A549 (cell line): ENCODE measurements at regions not wholly inside any gene's neighbourhood (a gene's known extent, or its start where the extent isn't known, plus 50 kb on each side); places are given as distances from the start of the nearest gene placed in this dataset.

Experiments used
- ATAC-seq, 2 experiments: fragments of 200-7000 bp in 1 of 2; fragments of >200 bp in 1 of 2; cut with Nextera tagmentation in 1 of 2; cut with Tn5 transposase in 1 of 2; 3 replicates each; pipeline versions ENCODE4 v1.8.0 to v1.9.1; 2018 to 2020; ENCODE audit warnings: mild to moderate bottlenecking in 1 of 2, moderate library complexity in 1 of 2
- CTCF ChIA-PET: fragments of 300-600 bp; sonication (Branson Sonifier 250); formaldehyde crosslinking; extraction: SDS; loops from one replicate; lab custom pipeline; 2021; ENCODE audit warnings: antibody characterized with exemption, inconsistent platforms; lab: Yijun Ruan, JAX
- POLR2A ChIA-PET: fragments of 350-600 bp; formaldehyde crosslinking; extraction: SDS; loops from one replicate; lab custom pipeline; 2021; ENCODE audit warnings: antibody characterized with exemption, inconsistent platforms; lab: Yijun Ruan, JAX
- DNase-seq, 2 experiments: peaks; one replicate each; pipeline versions ENCODE4 v3.0.0 to v3.0.0-alpha.2; 2011 to 2016; ENCODE audit warnings: low read depth in 1 of 2, low spot score in 1 of 2
- FAIRE-seq: peaks from 2 replicates; lab custom pipeline; 2011; peaks lifted over from hg19 to GRCh38; lab: Jason Lieb, UNC
- H3K27ac ChIP-seq, 2 experiments: fragments of >200 bp; sonication (Bioruptor Twin); formaldehyde crosslinking; 3 replicates each; pipeline ENCODE4 v1.5.1; 2016 to 2017
- H3K4me1 ChIP-seq: fragments of >200 bp; sonication (Bioruptor Twin); formaldehyde crosslinking; 3 replicates; pipeline ENCODE4 v1.6.1; 2016
- H3K4me2 ChIP-seq: fragments of >200 bp; sonication (Bioruptor Twin); formaldehyde crosslinking; 3 replicates; pipeline ENCODE4 v1.6.1; 2016
- H3K4me3 ChIP-seq: fragments of >200 bp; sonication (Bioruptor Twin); formaldehyde crosslinking; 3 replicates; pipeline ENCODE4 v1.5.1; 2016
- H3K9me3 ChIP-seq: fragments of >200 bp; sonication (Bioruptor Twin); formaldehyde crosslinking; 3 replicates; pipeline ENCODE4 v1.6.1; 2016
- CEBPB ChIP-seq, 2 experiments: fragments of >200 bp in 1 of 2; sonication (Bioruptor Twin) in 1 of 2; formaldehyde crosslinking in 1 of 2; IDR thresholded peaks; 2 replicates each; pipeline ENCODE4 v1.6.1; 2012 to 2016
- CHD2 ChIP-seq: fragments of 150-350 bp; IDR thresholded peaks from 2 replicates; pipeline ENCODE4 v1.6.1; 2014; ENCODE audit warnings: low read length; ENCODE audit not compliant: partially characterized antibody
- EHMT2 ChIP-seq: fragments of 200-600 bp; sonication (generic); IDR thresholded peaks from 2 replicates; pipeline ENCODE4 v1.6.1; 2016; ENCODE audit warnings: antibody characterized with exemption, low read depth, mild to moderate bottlenecking, moderate library complexity
- EP300 ChIP-seq, 2 experiments: fragments of >200 bp; sonication (Bioruptor Twin); formaldehyde crosslinking; IDR thresholded peaks; 2 replicates in 1 of 2; 3 replicates in 1 of 2; pipeline ENCODE4 v1.6.1; 2016 to 2017
- FOSB ChIP-seq: fragments of 250-450 bp; sonication (Bioruptor Pico); IDR thresholded peaks from 2 replicates; pipeline ENCODE4 v1.5.0; 2020; ENCODE audit warnings: mild to moderate bottlenecking, moderate library complexity
- FOSL2 ChIP-seq, 2 experiments: fragments of 450-650 bp in 1 of 2; fragments of >200 bp in 1 of 2; sonication (Bioruptor Twin) in 1 of 2; formaldehyde crosslinking; IDR thresholded peaks; 2 replicates each; pipeline versions ENCODE4 v1.5.0 to v1.6.1; 2016 to 2020; ENCODE audit warnings: mild to moderate bottlenecking in 1 of 2, moderate library complexity in 1 of 2
- HEYL ChIP-seq: fragments of 250-450 bp; sonication (Bioruptor Pico); IDR thresholded peaks from 2 replicates; pipeline ENCODE4 v1.8.0; 2021; ENCODE audit warnings: mild to moderate bottlenecking, moderate library complexity
- JUN ChIP-seq, 2 experiments: fragments of >200 bp; sonication (Bioruptor Twin); formaldehyde crosslinking; IDR thresholded peaks; 2 replicates in 1 of 2; 3 replicates in 1 of 2; pipeline ENCODE4 v1.6.1; 2016 to 2017
- KDM1A ChIP-seq: fragments of 200-600 bp; sonication (generic); IDR thresholded peaks from 2 replicates; pipeline ENCODE4 v1.6.1; 2016; ENCODE audit warnings: low read depth, mild to moderate bottlenecking
- MAFK ChIP-seq: fragments of 450-650 bp; IDR thresholded peaks from 2 replicates; pipeline ENCODE4 v1.6.1; 2014; ENCODE audit not compliant: partially characterized antibody
- MAZ ChIP-seq: fragments of 150-350 bp; IDR thresholded peaks from 2 replicates; pipeline ENCODE4 v1.6.1; 2014; ENCODE audit warnings: antibody characterized with exemption, low read depth, low read length, borderline replicate concordance
- NFE2L2 ChIP-seq: fragments of 150-350 bp; conservative IDR thresholded peaks from 2 replicates; pipeline ENCODE4 v1.6.1; 2014; ENCODE audit warnings: low read length
- NPAS2 ChIP-seq: fragments of 250-450 bp; sonication (Bioruptor Pico); IDR thresholded peaks from 2 replicates; pipeline ENCODE4 v1.8.0; 2022; ENCODE audit warnings: mild to moderate bottlenecking, moderate library complexity, borderline replicate concordance
- POLR2A ChIP-seq: IDR thresholded peaks from 2 replicates; pipeline ENCODE4 v1.6.1; 2012; ENCODE audit warnings: mild to moderate bottlenecking, low read length
- RAD21 ChIP-seq, 2 experiments: fragments of >200 bp in 1 of 2; sonication (Bioruptor Twin) in 1 of 2; formaldehyde crosslinking in 1 of 2; IDR thresholded peaks in 1 of 2; conservative IDR thresholded peaks in 1 of 2; 2 replicates in 1 of 2; 3 replicates in 1 of 2; pipeline ENCODE4 v1.6.1; 2012 to 2018; ENCODE audit warnings: inconsistent platforms in 1 of 2
- RARB ChIP-seq: fragments of 250-450 bp; sonication (Bioruptor Pico); IDR thresholded peaks from 2 replicates; pipeline ENCODE4 v1.8.0; 2021; ENCODE audit warnings: mild to moderate bottlenecking, moderate library complexity
- RFX5 ChIP-seq: fragments of 450-650 bp; IDR thresholded peaks from 2 replicates; pipeline ENCODE4 v1.7.1; 2014; ENCODE audit warnings: antibody characterized with exemption, mild to moderate bottlenecking, moderate library complexity
- ZC3H11A ChIP-seq: fragments of 450-650 bp; IDR thresholded peaks from 2 replicates; pipeline ENCODE4 v1.6.1; 2014; ENCODE audit warnings: antibody characterized with exemption, mild to moderate bottlenecking
- WGBS: methylation state at CpG from one replicate; pipeline ENCODE4 v1.1.6; 2017; ENCODE audit errors: missing lambda C conversion rate; 5-methylcytosine and 5-hydroxymethylcytosine counted together
- TF ChIP-seq, protein P1 (sequence below): fragments of 200-600 bp; sonication (generic); IDR thresholded peaks from 2 replicates; pipeline ENCODE4 v1.6.1; 2016; ENCODE audit warnings: antibody characterized with exemption, mild to moderate bottlenecking, moderate library complexity
- TF ChIP-seq, protein P2 (sequence below): IDR thresholded peaks from 2 replicates; pipeline ENCODE4 v1.6.1; 2012
- TF ChIP-seq, protein P3 (sequence below): fragments of >200 bp; sonication (Bioruptor Twin); formaldehyde crosslinking; IDR thresholded peaks from 3 replicates; pipeline ENCODE4 v1.6.1; 2016

DNA sequence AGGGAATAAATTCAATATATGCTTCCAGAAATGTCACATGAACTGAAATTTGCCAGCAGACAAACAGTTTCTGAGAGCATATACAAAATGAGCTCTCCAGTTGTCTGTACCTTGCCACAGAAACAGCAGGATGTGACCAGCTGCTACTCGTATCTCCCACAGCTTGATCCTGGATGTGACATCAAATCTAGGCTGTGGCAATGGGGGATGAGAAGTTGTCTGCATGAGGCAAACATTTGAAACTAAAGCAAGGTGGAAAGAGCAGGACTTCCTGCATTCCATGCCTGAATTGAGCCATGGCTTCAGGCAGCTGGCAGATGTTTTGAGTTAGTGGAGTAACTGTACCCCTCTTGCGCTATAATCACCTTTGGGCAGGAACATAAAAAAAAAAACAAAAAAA, 1724.0 kb downstream of the RPA4 start (continued):
- TF ChIP-seq FOSB = no peak

DNA sequence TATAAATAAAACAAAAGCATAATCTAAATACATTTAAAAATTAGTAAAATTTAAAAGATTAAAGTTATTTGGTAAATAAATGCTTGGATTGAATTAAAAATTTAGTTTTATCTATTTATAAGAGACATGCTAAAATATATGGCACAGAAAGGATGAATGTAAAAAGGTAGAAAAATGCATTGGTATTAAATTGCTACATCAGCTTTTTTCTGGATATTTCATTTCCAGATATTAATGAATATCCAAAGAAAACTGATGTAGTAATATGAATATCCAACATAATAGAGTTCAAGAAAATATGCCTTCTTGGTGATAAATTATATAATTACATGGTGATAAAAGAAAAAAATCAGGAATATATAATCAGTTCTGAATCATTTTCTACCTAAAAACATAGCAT, 1743.9 kb downstream of the RPA4 start:
- Histone ChIP-seq H3K4me1 (no peaks in the 10 kb centered on the region), H3K27ac (no peak overlapping the region), H3K4me2 (no peak overlapping the region), H3K9me3 (no peaks in the 10 kb centered on the region), H3K4me3 (no peak overlapping the region)
- FAIRE-seq = no peak
- TF ChIP-seq MAFK (peak; percentile 63), MAZ (no peak)
- ChIA-PET POLR2A (no interaction called here), CTCF (interaction anchor here (0.6 kb wide), 1 partner anchor 9 kb away, joined by 3 read pairs; no protein-coding TSS in a partner anchor)
- no peak for DNase-seq
- ATAC-seq = no peak

DNA sequence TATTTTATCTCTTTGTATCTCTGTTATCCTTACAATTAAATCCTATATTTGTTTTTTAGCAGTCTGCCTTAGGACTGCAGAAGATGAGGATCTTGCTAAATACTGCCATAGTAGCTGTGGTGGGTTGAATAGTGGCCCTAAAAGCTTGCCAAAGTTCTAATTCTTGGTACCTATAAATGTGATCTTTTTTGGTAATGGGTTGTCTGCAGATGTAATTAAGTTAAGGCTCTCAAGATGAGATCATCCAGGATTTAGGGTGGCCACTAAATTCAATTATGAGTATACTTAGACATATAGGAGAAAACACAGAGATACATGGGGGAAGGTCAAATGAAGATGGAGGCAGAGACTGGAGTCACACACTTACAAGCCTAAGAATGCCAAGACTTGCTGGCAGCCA, 1753.7 kb downstream of the RPA4 start:
- Histone ChIP-seq H3K4me2 (no peak overlapping the region), H3K4me1 (no peaks in the 10 kb centered on the region), H3K27ac (no peak overlapping the region), H3K4me3 (no peak overlapping the region), H3K9me3 (no peaks in the 10 kb centered on the region)
- no peak for ATAC-seq
- ChIA-PET POLR2A (no interaction called here), CTCF (no interaction called here)
- DNase-seq = no peak
- TF ChIP-seq, protein P1, sequence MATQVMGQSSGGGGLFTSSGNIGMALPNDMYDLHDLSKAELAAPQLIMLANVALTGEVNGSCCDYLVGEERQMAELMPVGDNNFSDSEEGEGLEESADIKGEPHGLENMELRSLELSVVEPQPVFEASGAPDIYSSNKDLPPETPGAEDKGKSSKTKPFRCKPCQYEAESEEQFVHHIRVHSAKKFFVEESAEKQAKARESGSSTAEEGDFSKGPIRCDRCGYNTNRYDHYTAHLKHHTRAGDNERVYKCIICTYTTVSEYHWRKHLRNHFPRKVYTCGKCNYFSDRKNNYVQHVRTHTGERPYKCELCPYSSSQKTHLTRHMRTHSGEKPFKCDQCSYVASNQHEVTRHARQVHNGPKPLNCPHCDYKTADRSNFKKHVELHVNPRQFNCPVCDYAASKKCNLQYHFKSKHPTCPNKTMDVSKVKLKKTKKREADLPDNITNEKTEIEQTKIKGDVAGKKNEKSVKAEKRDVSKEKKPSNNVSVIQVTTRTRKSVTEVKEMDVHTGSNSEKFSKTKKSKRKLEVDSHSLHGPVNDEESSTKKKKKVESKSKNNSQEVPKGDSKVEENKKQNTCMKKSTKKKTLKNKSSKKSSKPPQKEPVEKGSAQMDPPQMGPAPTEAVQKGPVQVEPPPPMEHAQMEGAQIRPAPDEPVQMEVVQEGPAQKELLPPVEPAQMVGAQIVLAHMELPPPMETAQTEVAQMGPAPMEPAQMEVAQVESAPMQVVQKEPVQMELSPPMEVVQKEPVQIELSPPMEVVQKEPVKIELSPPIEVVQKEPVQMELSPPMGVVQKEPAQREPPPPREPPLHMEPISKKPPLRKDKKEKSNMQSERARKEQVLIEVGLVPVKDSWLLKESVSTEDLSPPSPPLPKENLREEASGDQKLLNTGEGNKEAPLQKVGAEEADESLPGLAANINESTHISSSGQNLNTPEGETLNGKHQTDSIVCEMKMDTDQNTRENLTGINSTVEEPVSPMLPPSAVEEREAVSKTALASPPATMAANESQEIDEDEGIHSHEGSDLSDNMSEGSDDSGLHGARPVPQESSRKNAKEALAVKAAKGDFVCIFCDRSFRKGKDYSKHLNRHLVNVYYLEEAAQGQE = no peak
- no peak for TF ChIP-seq FOSL2 (IDR thresholded peaks at IDR 0.05)
- no peak for TF ChIP-seq FOSL2 (CRISPR knock-in tag; IDR thresholded peaks at IDR 0.05)
- TF ChIP-seq, protein P2, sequence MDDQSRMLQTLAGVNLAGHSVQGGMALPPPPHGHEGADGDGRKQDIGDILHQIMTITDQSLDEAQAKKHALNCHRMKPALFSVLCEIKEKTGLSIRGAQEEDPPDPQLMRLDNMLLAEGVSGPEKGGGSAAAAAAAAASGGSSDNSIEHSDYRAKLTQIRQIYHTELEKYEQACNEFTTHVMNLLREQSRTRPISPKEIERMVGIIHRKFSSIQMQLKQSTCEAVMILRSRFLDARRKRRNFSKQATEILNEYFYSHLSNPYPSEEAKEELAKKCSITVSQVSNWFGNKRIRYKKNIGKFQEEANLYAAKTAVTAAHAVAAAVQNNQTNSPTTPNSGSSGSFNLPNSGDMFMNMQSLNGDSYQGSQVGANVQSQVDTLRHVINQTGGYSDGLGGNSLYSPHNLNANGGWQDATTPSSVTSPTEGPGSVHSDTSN = no peak
- no peak for TF ChIP-seq MAZ
- no peak for TF ChIP-seq HEYL (CRISPR knock-in tag)
- TF ChIP-seq, all 56 proteins: peak for 0
- FAIRE-seq = no peak

DNA sequence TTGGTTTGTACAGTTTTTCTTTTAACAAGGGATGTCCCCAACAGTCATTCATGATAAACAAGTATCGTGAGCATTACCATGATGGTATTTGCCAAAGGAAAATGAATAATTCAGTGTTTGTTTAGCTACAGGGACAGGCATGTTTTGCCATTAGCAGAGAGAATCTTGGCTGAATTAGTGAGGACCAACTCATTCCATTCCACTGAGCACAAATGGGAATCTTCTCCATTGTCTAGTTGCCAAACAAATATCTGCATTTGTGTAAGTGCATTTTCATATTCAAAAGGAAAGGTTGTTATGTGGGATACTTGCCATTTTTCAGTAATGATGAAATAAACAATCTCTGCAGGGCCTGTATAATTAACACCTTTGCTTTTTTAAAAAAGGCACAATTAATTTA, 1762.6 kb downstream of the RPA4 start:
- no peak overlapping the region for H3K4me3 ChIP-seq
- DNase-seq = no peak
- ChIA-PET POLR2A (no interaction called here), CTCF (no interaction called here)
- ATAC-seq = no peak
- no peak for TF ChIP-seq FOSB
- no peak for TF ChIP-seq NFE2L2
- TF ChIP-seq FOSL2 (IDR thresholded peaks at IDR 0.05) = no peak
- TF ChIP-seq FOSL2 (CRISPR knock-in tag; IDR thresholded peaks at IDR 0.05) = no peak
- TF ChIP-seq RARB (CRISPR knock-in tag) = no peak
- no peak for TF ChIP-seq JUN (IDR thresholded peaks at IDR 0.05)
- TF ChIP-seq NPAS2 (CRISPR knock-in tag) = no peak
- 5% methylated on average over 1 of the region's 1 CpG for WGBS
- FAIRE-seq = no peak
- no peaks in the 10 kb centered on the region for H3K9me3 ChIP-seq
- no peak overlapping the region for H3K4me2 ChIP-seq
- H3K27ac ChIP-seq = no peak overlapping the region
- H3K4me1 ChIP-seq = no peaks in the 10 kb centered on the region

DNA sequence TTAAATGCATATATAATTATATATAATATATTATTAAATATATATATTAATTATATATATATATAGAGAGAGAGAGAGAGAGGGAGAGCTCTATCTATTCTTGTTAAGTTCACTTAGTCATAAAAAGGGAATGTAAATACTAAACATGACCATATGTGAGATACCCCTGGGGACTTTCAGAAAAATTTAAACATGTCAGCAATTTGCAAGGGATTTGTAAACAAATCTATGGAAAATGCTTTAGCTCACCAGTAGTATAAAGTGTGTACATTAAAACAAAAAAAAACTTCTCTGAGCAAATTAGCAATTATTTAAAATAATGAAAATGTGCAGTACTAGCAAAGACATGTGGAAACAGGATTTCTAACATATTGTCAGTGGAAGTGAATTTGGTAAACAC, 1755.5 kb downstream of the PCDH19 start:
- no peak overlapping the region for H3K27ac ChIP-seq
- POLR2A ChIA-PET = no interaction called here
- FAIRE-seq (no peak), DNase-seq (no peak), ATAC-seq (no peak)
- CTCF ChIA-PET = no interaction called here
- H3K9me3 ChIP-seq = no peaks in the 10 kb centered on the region
- no peaks in the 10 kb centered on the region for H3K4me1 ChIP-seq
- no peak overlapping the region for H3K4me3 ChIP-seq
- H3K4me2 ChIP-seq = no peak overlapping the region
- TF ChIP-seq CHD2 (no peak), POLR2A (no peak), MAFK (no peak), KDM1A (no peak), EHMT2 (no peak), ZC3H11A (no peak), CEBPB (IDR thresholded peaks at IDR 0.05) (no peak), RFX5 (no peak), EP300 (IDR thresholded peaks at IDR 0.05) (no peak), RAD21 (conservative IDR thresholded peaks at IDR 0.05 in 1 of 2, IDR thresholded peaks at IDR 0.05 in 1 of 2) (no peak)
- TF ChIP-seq, protein P1 = no peak
- TF ChIP-seq, protein P3, sequence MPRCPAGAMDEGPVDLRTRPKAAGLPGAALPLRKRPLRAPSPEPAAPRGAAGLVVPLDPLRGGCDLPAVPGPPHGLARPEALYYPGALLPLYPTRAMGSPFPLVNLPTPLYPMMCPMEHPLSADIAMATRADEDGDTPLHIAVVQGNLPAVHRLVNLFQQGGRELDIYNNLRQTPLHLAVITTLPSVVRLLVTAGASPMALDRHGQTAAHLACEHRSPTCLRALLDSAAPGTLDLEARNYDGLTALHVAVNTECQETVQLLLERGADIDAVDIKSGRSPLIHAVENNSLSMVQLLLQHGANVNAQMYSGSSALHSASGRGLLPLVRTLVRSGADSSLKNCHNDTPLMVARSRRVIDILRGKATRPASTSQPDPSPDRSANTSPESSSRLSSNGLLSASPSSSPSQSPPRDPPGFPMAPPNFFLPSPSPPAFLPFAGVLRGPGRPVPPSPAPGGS = no peak
